ENCODE measurements at regions not wholly inside any gene's neighbourhood (a gene's known extent, or its start where the extent isn't known, plus 50 kb on each side); places are given as distances from the start of the nearest gene placed in this dataset.

DNA sequence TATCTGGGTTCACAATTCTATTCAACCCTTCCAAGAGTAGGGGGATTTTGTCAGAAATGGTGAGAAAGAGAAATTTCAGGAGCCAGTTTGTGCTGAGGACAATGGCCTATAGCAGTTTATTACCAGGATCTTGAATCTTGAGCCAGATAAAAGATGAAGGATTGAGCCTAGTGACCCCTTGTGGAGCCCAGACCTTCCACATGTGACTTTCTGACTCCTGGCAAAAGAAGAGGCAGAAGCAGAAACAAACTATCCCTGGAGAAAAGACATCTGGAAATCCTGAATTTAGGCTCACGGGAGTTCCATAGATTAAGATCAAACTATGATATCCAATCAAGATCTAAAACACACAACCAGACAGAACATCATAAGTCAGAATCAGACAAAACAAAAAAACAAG, 60.9 kb upstream of the CHRM2 start:
- no peak for DNase-seq (ENCODE audit: extremely low read depth, low read depth)
- TF ChIP-seq, protein P1, sequence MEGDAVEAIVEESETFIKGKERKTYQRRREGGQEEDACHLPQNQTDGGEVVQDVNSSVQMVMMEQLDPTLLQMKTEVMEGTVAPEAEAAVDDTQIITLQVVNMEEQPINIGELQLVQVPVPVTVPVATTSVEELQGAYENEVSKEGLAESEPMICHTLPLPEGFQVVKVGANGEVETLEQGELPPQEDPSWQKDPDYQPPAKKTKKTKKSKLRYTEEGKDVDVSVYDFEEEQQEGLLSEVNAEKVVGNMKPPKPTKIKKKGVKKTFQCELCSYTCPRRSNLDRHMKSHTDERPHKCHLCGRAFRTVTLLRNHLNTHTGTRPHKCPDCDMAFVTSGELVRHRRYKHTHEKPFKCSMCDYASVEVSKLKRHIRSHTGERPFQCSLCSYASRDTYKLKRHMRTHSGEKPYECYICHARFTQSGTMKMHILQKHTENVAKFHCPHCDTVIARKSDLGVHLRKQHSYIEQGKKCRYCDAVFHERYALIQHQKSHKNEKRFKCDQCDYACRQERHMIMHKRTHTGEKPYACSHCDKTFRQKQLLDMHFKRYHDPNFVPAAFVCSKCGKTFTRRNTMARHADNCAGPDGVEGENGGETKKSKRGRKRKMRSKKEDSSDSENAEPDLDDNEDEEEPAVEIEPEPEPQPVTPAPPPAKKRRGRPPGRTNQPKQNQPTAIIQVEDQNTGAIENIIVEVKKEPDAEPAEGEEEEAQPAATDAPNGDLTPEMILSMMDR (IDR thresholded peaks at IDR 0.05; ENCODE audit: low read depth, low read length), result no peak

DNA sequence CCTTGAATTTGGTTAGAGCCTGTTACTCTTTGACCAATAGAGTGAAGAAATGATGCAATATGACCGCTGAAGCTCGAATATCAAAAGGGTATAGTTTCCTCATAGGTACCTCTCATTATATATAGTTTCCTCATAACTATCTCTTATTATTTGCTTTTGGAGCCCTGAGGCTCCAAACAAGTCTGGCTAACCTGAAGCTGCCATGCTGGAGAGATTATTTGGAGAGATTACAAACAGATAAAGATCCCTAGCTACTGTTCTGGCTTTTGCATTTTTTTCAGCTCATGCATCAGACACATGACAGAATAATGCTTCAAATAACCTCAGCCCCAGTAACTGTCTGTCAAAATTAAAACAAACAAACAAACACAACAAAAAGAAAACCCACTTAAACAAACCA, 65.4 kb upstream of the CHRM2 start:
- DNase-seq (ENCODE audit: extremely low read depth, low read depth), result no peak
- TF ChIP-seq, protein P1 (IDR thresholded peaks at IDR 0.05; ENCODE audit: low read depth, low read length), result no peak

DNA sequence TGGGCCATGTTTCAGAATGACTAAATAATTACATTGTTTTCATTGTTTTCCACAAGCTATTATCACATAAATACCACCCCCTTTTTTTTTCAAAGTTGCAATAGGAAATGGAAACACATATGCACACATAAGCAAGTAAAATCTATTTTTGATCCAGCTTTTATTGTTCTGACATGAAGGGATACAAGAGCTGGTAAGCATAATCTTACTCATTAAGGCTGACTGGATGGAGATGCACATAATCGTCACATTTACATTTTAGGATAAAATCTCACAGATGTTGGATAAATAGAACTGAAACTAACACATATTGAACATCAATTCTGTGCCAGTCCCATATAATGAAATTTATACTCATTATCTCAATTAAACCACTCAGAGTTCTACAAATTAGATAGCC, 84.5 kb upstream of the CHRM2 start:
- TF ChIP-seq, protein P1 (IDR thresholded peaks at IDR 0.05; ENCODE audit: low read depth, low read length), result no peak
- DNase-seq (ENCODE audit: extremely low read depth, low read depth), result no peak

DNA sequence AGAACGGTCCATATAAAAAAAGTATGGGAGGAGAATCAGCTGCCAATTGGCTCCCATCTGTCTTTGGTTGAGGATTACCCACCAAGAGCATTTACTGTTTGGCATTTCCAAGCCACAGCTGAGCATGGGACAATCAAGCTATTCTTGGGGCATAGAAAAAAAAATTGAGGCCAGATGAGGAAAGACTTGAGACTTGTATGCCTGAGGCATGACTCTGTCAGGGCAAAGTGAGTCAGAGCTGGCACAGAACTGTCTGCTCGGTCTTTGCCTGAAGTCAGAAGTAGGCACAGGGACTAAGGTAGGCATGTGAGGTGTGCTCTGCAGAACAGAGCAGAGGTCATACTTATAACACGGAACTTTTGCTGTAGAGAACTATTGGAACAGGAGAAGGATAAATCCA, 126.5 kb upstream of the CHRM2 start:
- TF ChIP-seq, protein P1 (IDR thresholded peaks at IDR 0.05; ENCODE audit: low read depth, low read length), result no peak
- no peak for DNase-seq (ENCODE audit: extremely low read depth, low read depth)

DNA sequence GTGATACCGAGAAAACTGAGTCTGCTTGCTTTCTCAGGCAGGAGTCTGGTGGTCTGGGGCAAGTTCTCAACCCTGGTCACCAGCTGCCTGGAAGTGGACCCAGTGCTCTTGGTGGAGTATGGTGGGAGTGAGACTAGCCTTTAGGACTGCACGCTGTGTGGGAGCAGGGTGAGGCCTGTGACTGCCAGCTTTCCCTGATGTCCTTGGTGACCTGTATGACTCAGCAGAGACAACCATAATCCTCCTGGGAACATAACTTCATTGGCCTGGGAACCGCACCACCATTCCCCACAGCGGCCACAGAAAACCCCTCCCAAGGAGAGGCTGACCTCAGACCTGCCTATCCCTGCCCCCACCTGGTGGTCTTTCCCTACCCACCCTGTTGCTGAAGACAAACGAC, 139.5 kb upstream of the CHRM2 start:
- TF ChIP-seq, protein P1 (IDR thresholded peaks at IDR 0.05; ENCODE audit: low read depth, low read length), result no peak

DNA sequence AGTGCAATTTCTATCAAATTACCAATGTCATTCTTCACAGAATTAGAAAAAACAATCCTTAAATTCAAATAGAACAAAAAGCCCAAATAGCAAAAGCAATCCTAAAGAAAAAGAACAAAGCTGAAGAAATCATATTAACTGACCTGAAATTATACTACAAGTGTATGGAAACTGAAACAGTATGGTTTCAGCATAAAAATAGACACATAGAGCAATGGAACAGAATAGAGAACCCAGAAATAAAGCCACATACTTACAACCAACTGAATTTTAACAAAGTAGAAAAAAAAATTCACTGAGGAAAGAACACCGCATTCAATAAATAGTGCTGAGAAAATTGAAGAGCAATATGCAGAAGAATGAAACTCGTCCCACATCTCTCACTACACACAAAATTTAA, 142.0 kb upstream of the CHRM2 start:
- TF ChIP-seq, protein P1 (IDR thresholded peaks at IDR 0.05; ENCODE audit: low read depth, low read length), result no peak
- DNase-seq (ENCODE audit: extremely low read depth, low read depth), result no peak

More for the DNA sequence above, 139.5 kb upstream of the CHRM2 start:
- no peak for DNase-seq (ENCODE audit: extremely low read depth, low read depth)

DNA sequence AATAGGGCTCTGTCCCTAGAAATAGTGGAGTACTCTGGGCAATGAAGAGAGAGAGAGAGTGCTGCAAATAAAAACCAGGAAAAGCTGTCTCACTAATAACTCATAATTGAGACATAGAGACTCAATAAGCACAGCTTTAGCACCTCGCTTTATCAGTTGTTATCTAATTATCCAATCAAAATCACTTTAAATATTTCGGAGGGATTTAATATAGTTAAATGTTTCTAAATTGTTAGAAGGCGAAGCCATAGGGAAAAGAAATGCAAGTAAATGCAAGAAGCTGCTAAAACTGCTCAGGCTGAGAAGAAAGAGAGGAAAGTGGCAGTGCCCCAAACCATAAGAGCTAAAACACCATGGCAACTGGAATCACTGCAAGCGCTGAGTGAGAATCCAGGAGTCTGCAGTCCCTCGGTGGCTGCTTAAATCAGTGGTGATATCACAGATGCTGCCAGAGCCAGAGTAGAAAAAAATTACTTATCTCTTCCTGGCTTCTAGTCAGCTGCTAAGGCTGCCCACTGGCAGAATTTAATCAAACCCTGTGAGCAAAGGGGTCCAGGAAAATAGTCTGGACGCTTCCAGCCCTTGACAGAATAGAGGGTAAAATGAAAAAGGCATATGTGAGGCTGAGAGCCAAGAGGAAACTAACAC, 150.4 kb upstream of the CHRM2 start:
- TF ChIP-seq, protein P1 (IDR thresholded peaks at IDR 0.05; ENCODE audit: low read depth, low read length), result no peak
- DNase-seq (ENCODE audit: extremely low read depth, low read depth), result no peak
